Erythroblast (primary cell): ENCODE measurements at regions not wholly inside any gene's neighbourhood (a gene's known extent, or its start where the extent isn't known, plus 50 kb on each side); places are given as distances from the start of the nearest gene placed in this dataset.

Source experiments
- GATA1 ChIP-seq: IDR thresholded peaks from 2 replicates; pipeline ENCODE4 v1.6.1; 2011; ENCODE audit warnings: low read depth, mild to moderate bottlenecking, control low read depth, low read length, moderate library complexity
- POLR2A ChIP-seq: IDR thresholded peaks from 2 replicates; pipeline ENCODE4 v1.6.1; 2011; ENCODE audit warnings: mild to moderate bottlenecking, low read length

- TF ChIP-seq POLR2A (no peak), GATA1 (no peak)
These were observed 377.6 kb upstream of the MDGA2 start for GRCh38 chr14:48052973-48053372.
